Loucy (cell line): ENCODE measurements at regions not wholly inside any gene's neighbourhood (a gene's known extent, or its start where the extent isn't known, plus 50 kb on each side); places are given as distances from the start of the nearest gene placed in this dataset.

ENCODE experiments used
- H2AFZ ChIP-seq: fragments of 200-600 bp; sonication (generic); 2 replicates; pipeline ENCODE4 v1.6.0; 2016; ENCODE audit warnings: antibody characterized with exemption, mild to moderate bottlenecking, low read length, moderate library complexity
- H3F3A ChIP-seq: fragments of 200-600 bp; 2 replicates; pipeline ENCODE4 v1.6.0; 2016; ENCODE audit warnings: antibody characterized with exemption, low read depth, mild to moderate bottlenecking
- H3K27me3 ChIP-seq: fragments of 200-600 bp; sonication (generic); 2 replicates; pipeline ENCODE4 v1.6.1; 2014; ENCODE audit warnings: low read length, mild to moderate bottlenecking; ENCODE audit not compliant: insufficient read depth, poor library complexity, severe bottlenecking
- H3K36me3 ChIP-seq: fragments of 200-600 bp; sonication (generic); 2 replicates; pipeline ENCODE4 v1.6.1; 2016; ENCODE audit warnings: low read length; ENCODE audit not compliant: insufficient read depth
- H3K4me1 ChIP-seq: fragments of 200-600 bp; sonication (generic); 2 replicates; pipeline ENCODE4 v1.5.1; 2014; ENCODE audit warnings: low read length, mild to moderate bottlenecking; ENCODE audit not compliant: insufficient read depth, poor library complexity, severe bottlenecking
- H3K4me2 ChIP-seq: fragments of 200-600 bp; sonication (generic); 2 replicates; pipeline ENCODE4 v1.6.0; 2014; ENCODE audit warnings: antibody characterized with exemption, low read length, low read depth, mild to moderate bottlenecking; ENCODE audit not compliant: poor library complexity, severe bottlenecking
- H3K4me3 ChIP-seq: fragments of 200-600 bp; sonication (generic); 2 replicates; pipeline ENCODE4 v1.5.1; 2014; ENCODE audit warnings: low read length, mild to moderate bottlenecking, mixed read lengths; ENCODE audit not compliant: poor library complexity, severe bottlenecking
- H3K79me2 ChIP-seq: fragments of 200-600 bp; sonication (generic); 2 replicates; pipeline ENCODE4 v1.6.1; 2014; ENCODE audit warnings: low read length; ENCODE audit not compliant: insufficient read depth
- H3K9ac ChIP-seq: fragments of 200-600 bp; sonication (generic); 2 replicates; pipeline ENCODE4 v1.6.0; 2014; ENCODE audit warnings: mild to moderate bottlenecking, low read depth, low read length, moderate library complexity; ENCODE audit not compliant: poor library complexity, severe bottlenecking
- H3K9me2 ChIP-seq: fragments of 200-600 bp; sonication (generic); replicated peaks from 2 replicates; pipeline ENCODE4 v1.6.1; 2016; ENCODE audit warnings: low read depth, low read length, mixed read lengths
- H3K9me3 ChIP-seq: fragments of 200-600 bp; sonication (generic); 2 replicates; pipeline ENCODE4 v1.6.1; 2014; ENCODE audit warnings: mild to moderate bottlenecking, antibody characterized with exemption, low read length, low read depth; ENCODE audit not compliant: insufficient read depth
- H4K20me1 ChIP-seq: fragments of 200-600 bp; sonication (generic); 2 replicates; pipeline ENCODE4 v1.6.0; 2014; ENCODE audit warnings: antibody characterized with exemption, low read length, mild to moderate bottlenecking; ENCODE audit not compliant: insufficient read depth, poor library complexity, severe bottlenecking
- CTCF ChIP-seq: fragments of 200-600 bp; sonication (generic); conservative IDR thresholded peaks from 2 replicates; pipeline ENCODE4 v1.5.1; 2014; ENCODE audit warnings: mild to moderate bottlenecking, antibody characterized with exemption, low read length
- EZH2phosphoT487 ChIP-seq: fragments of 200-600 bp; IDR thresholded peaks from 2 replicates; pipeline ENCODE4 v1.6.1; 2018; ENCODE audit warnings: antibody characterized with exemption, mild to moderate bottlenecking, moderate library complexity, borderline replicate concordance

- H3K9me3 ChIP-seq, result peaks cover 10% of the 10 kb centered on the region
- TF ChIP-seq CTCF (no peak), EZH2phosphoT487 (no peak)
- H3F3A ChIP-seq, result no peaks in the 10 kb centered on the region
- H3K9me2 ChIP-seq, result no peaks in the 10 kb centered on the region
- H3K9ac ChIP-seq, result no peak overlapping the region
- H3K36me3 ChIP-seq, result no peaks in the 10 kb centered on the region
- no peak overlapping the region for H3K4me2 ChIP-seq
- H3K79me2 ChIP-seq, result no peaks in the 10 kb centered on the region
- H3K27me3 ChIP-seq, result peaks cover 7% of the 10 kb centered on the region
- no peak overlapping the region for H2AFZ ChIP-seq
- H3K4me1 ChIP-seq, result no peaks in the 10 kb centered on the region
- no peaks in the 10 kb centered on the region for H4K20me1 ChIP-seq
- H3K4me3 ChIP-seq, result no peak overlapping the region
Measured at GRCh38 chr14:23707415-23707814, 71.3 kb downstream of the DHRS2 start.

GRCh38 chr14:23708343-23708742 is 72.2 kb downstream of the DHRS2 start:
- H3K9me3 ChIP-seq, result peaks cover 10% of the 10 kb centered on the region

GRCh38 chr14:23709923-23710322 is 73.8 kb downstream of the DHRS2 start:
- Histone ChIP-seq H3K4me3 (no peak overlapping the region), H3K27me3 (peaks cover 7% of the 10 kb centered on the region), H2AFZ (no peak overlapping the region), H3K79me2 (no peaks in the 10 kb centered on the region), H3K9ac (no peak overlapping the region), H3K9me3 (peaks cover 5% of the 10 kb centered on the region), H3F3A (no peaks in the 10 kb centered on the region), H3K4me1 (no peaks in the 10 kb centered on the region), H3K36me3 (no peaks in the 10 kb centered on the region), H3K4me2 (no peak overlapping the region), H3K9me2 (no peaks in the 10 kb centered on the region), H4K20me1 (no peaks in the 10 kb centered on the region)
- TF ChIP-seq CTCF (no peak), EZH2phosphoT487 (no peak)

More at GRCh38 chr14:23708343-23708742, 72.2 kb downstream of the DHRS2 start:
- Histone ChIP-seq H4K20me1 (no peaks in the 10 kb centered on the region), H3K79me2 (no peaks in the 10 kb centered on the region), H3K36me3 (no peaks in the 10 kb centered on the region), H3K27me3 (peaks cover 7% of the 10 kb centered on the region), H3K4me2 (no peak overlapping the region), H3K9ac (no peak overlapping the region), H3F3A (no peaks in the 10 kb centered on the region), H3K4me3 (no peak overlapping the region), H3K4me1 (no peaks in the 10 kb centered on the region), H2AFZ (no peak overlapping the region), H3K9me2 (no peaks in the 10 kb centered on the region)
- TF ChIP-seq CTCF (no peak), EZH2phosphoT487 (no peak)
